ENCODE measurements at regions not wholly inside any gene's neighbourhood (a gene's known extent, or its start where the extent isn't known, plus 50 kb on each side); places are given as distances from the start of the nearest gene placed in this dataset.

DNA sequence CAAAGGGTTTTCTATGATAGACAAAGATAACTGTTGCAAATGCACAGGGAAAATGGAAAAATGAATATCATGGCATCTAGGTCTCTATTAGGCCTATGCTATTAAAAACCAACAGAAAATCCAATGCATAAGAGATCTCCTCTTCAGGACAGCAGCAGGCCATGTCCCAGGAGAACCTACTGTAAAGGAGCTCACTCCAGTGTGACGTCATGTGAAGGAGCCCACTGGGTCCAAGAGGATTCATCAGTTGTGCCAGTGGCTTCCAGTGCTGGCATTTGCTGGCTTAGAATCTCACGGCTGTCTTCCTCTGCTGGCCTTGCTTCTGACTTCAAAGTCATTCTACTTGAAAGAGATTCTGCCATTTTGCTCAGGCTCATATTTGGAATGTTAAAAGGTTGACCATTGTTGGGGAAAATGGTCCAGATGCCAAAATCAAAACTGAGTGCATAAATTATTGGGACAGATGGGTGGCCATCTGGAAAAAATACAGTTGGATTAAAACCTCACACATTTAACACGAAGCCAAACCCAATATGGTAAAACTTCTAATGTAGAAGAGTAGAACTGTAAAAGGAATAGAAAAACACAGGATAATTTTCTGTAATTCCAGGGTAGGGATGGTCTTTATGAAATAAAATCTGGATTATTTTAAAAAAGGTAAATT, 75.4 kb upstream of the ARID2 start:
- POLR2A ChIA-PET (ENCODE audit: low non-redundant PET): no interaction called here
- TF ChIP-seq, protein P1, sequence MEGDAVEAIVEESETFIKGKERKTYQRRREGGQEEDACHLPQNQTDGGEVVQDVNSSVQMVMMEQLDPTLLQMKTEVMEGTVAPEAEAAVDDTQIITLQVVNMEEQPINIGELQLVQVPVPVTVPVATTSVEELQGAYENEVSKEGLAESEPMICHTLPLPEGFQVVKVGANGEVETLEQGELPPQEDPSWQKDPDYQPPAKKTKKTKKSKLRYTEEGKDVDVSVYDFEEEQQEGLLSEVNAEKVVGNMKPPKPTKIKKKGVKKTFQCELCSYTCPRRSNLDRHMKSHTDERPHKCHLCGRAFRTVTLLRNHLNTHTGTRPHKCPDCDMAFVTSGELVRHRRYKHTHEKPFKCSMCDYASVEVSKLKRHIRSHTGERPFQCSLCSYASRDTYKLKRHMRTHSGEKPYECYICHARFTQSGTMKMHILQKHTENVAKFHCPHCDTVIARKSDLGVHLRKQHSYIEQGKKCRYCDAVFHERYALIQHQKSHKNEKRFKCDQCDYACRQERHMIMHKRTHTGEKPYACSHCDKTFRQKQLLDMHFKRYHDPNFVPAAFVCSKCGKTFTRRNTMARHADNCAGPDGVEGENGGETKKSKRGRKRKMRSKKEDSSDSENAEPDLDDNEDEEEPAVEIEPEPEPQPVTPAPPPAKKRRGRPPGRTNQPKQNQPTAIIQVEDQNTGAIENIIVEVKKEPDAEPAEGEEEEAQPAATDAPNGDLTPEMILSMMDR (conservative IDR thresholded peaks at IDR 0.05; ENCODE audit: low read depth, low read length): no peak
- TF ChIP-seq EZH2 (IDR thresholded peaks at IDR 0.05; ENCODE audit: borderline replicate concordance, low read depth, low read length, poor library complexity, severe bottlenecking): no peak

GRCh38 chr12:45655186-45655585, 74.3 kb upstream of the ARID2 start:
- DNase-seq (ENCODE audit: low spot score): no peak
- ChIA-PET POLR2A (ENCODE audit: low non-redundant PET) (no interaction called here), CTCF (no interaction called here)
- Histone ChIP-seq H3K36me3 (ENCODE audit: insufficient read depth, low read length, poor library complexity, severe bottlenecking) (no peaks in the 10 kb centered on the region), H3K4me3 (ENCODE audit: low read depth, low read length, poor library complexity, severe bottlenecking) (no peak overlapping the region), H3K9me3 (ENCODE audit: low read depth, low read length, poor library complexity, severe bottlenecking) (no peaks in the 10 kb centered on the region), H3K27ac (ENCODE audit: low read depth, low read length, poor library complexity, severe bottlenecking) (no peak overlapping the region), H3K27me3 (replicated peaks; ENCODE audit: insufficient read depth, low read depth, low read length, poor library complexity) (no peaks in the 10 kb centered on the region), H3K4me1 (ENCODE audit: insufficient read depth, low read length, poor library complexity, severe bottlenecking) (no peaks in the 10 kb centered on the region)
- BruUV-seq (replicated peaks): no TSS peak
- intact Hi-C loops (cut with micrococcal nuclease; ENCODE audit: unreplicated experiment): no loop called here
- TF ChIP-seq, protein P1 (conservative IDR thresholded peaks at IDR 0.05; ENCODE audit: low read depth, low read length): no peak
- TF ChIP-seq EZH2 (IDR thresholded peaks at IDR 0.05; ENCODE audit: borderline replicate concordance, low read depth, low read length, poor library complexity, severe bottlenecking): no peak

More for the DNA sequence above, 75.4 kb upstream of the ARID2 start:
- no peaks in the 10 kb centered on the region for H3K4me1 ChIP-seq (ENCODE audit: insufficient read depth, low read length, poor library complexity, severe bottlenecking)
- intact Hi-C loops (cut with micrococcal nuclease; ENCODE audit: unreplicated experiment): no loop called here
- no peak for DNase-seq (ENCODE audit: low spot score)
- H3K9me3 ChIP-seq (ENCODE audit: low read depth, low read length, poor library complexity, severe bottlenecking): no peaks in the 10 kb centered on the region
- no TSS peak for BruUV-seq (replicated peaks)
- H3K27me3 ChIP-seq (replicated peaks; ENCODE audit: insufficient read depth, low read depth, low read length, poor library complexity): no peaks in the 10 kb centered on the region
- H3K36me3 ChIP-seq (ENCODE audit: insufficient read depth, low read length, poor library complexity, severe bottlenecking): no peaks in the 10 kb centered on the region
- H3K4me3 ChIP-seq (ENCODE audit: low read depth, low read length, poor library complexity, severe bottlenecking): no peak overlapping the region
- CTCF ChIA-PET: no interaction called here
- H3K27ac ChIP-seq (ENCODE audit: low read depth, low read length, poor library complexity, severe bottlenecking): no peak overlapping the region

DNA sequence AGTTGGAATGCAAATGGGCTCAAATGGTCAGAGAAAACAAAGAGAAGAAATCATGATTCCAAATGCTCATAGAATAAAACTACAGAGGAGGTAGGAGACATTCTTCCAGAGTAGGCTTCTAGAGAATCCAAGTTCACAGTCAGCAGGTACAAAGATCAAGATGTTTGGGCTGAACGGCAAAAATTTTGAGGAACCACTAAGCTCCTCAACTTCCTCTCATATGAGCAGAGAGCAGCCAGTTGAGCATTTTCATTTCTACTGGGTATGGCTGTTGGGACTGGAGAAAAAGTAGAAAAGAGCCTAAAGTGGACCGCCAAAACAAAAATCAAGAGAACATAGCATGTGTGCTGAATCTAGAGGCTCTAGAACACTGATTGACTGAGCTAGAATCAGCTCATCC, 73.8 kb upstream of the ARID2 start:
- Histone ChIP-seq H3K27me3 (replicated peaks; ENCODE audit: insufficient read depth, low read depth, low read length, poor library complexity) (no peaks in the 10 kb centered on the region), H3K9me3 (ENCODE audit: low read depth, low read length, poor library complexity, severe bottlenecking) (no peaks in the 10 kb centered on the region), H3K4me1 (ENCODE audit: insufficient read depth, low read length, poor library complexity, severe bottlenecking) (no peaks in the 10 kb centered on the region), H3K27ac (ENCODE audit: low read depth, low read length, poor library complexity, severe bottlenecking) (no peak overlapping the region), H3K36me3 (ENCODE audit: insufficient read depth, low read length, poor library complexity, severe bottlenecking) (no peaks in the 10 kb centered on the region), H3K4me3 (ENCODE audit: low read depth, low read length, poor library complexity, severe bottlenecking) (no peak overlapping the region)
- no peak for DNase-seq (ENCODE audit: low spot score)
- BruUV-seq (replicated peaks): no TSS peak
- intact Hi-C loops (cut with micrococcal nuclease; ENCODE audit: unreplicated experiment): no loop called here
- TF ChIP-seq, protein P1 (conservative IDR thresholded peaks at IDR 0.05; ENCODE audit: low read depth, low read length): no peak
- no peak for TF ChIP-seq EZH2 (IDR thresholded peaks at IDR 0.05; ENCODE audit: borderline replicate concordance, low read depth, low read length, poor library complexity, severe bottlenecking)
- POLR2A ChIA-PET (ENCODE audit: low non-redundant PET): no interaction called here
- CTCF ChIA-PET: no interaction called here

Data from A673 (cell line).